Hematopoietic multipotent progenitor cell treated with erythropoietin and hydrocortisone succinate and interleukin-3 and kit ligand, for 4 days (in vitro differentiated cells): ENCODE measurements at regions not wholly inside any gene's neighbourhood (a gene's known extent, or its start where the extent isn't known, plus 50 kb on each side); places are given as distances from the start of the nearest gene placed in this dataset.

Source experiments
- DNase-seq: peaks from one replicate; pipeline ENCODE4 v3.0.0-alpha.2; 2015

GRCh38 chr18:42412896-42413295 lies 457.9 kb downstream of the PIK3C3 start:
- no peak for DNase-seq

GRCh38 chr18:42413870-42414269 lies 458.8 kb downstream of the PIK3C3 start:
- no peak for DNase-seq

GRCh38 chr18:42414756-42415454 lies 459.9 kb downstream of the PIK3C3 start:
- DNase-seq, result no peak

- DNase-seq, result no peak
Measured at GRCh38 chr18:42417189-42417588, 462.2 kb downstream of the PIK3C3 start.

GRCh38 chr18:42418121-42418520 lies 463.1 kb downstream of the PIK3C3 start:
- no peak for DNase-seq

- no peak for DNase-seq
Measured at GRCh38 chr18:42425025-42425424, 470.0 kb downstream of the PIK3C3 start.

- DNase-seq, result no peak
Measured at GRCh38 chr18:42426496-42427015, 471.5 kb downstream of the PIK3C3 start.

- DNase-seq, result no peak
Measured at GRCh38 chr18:42429196-42429595, 474.2 kb downstream of the PIK3C3 start.

- DNase-seq, result no peak
Measured at GRCh38 chr18:42436222-42436765, 481.3 kb downstream of the PIK3C3 start.

GRCh38 chr18:42437001-42437400 lies 482.0 kb downstream of the PIK3C3 start:
- no peak for DNase-seq

- DNase-seq, result no peak
Measured at GRCh38 chr18:42437646-42438045, 482.6 kb downstream of the PIK3C3 start.

- no peak for DNase-seq
Measured at GRCh38 chr18:42442656-42443055, 487.6 kb downstream of the PIK3C3 start.

- no peak for DNase-seq
Measured at GRCh38 chr18:42444349-42444748, 489.3 kb downstream of the PIK3C3 start.

GRCh38 chr18:42445359-42445758 lies 490.3 kb downstream of the PIK3C3 start:
- DNase-seq, result no peak

- no peak for DNase-seq
Measured at GRCh38 chr18:42446195-42446594, 491.2 kb downstream of the PIK3C3 start.

- no peak for DNase-seq
Measured at GRCh38 chr18:42447688-42448087, 492.7 kb downstream of the PIK3C3 start.

- DNase-seq, result no peak
Measured at GRCh38 chr18:42458226-42458625, 503.2 kb downstream of the PIK3C3 start.

GRCh38 chr18:42459873-42460272 lies 504.8 kb downstream of the PIK3C3 start:
- DNase-seq, result no peak

GRCh38 chr18:42471885-42472284 lies 516.9 kb downstream of the PIK3C3 start:
- no peak for DNase-seq

- DNase-seq, result no peak
Measured at GRCh38 chr18:42473611-42474010, 518.6 kb downstream of the PIK3C3 start.

GRCh38 chr18:42474577-42474976 lies 519.5 kb downstream of the PIK3C3 start:
- DNase-seq, result no peak

GRCh38 chr18:42475157-42475556 lies 520.1 kb downstream of the PIK3C3 start:
- DNase-seq, result no peak

- no peak for DNase-seq
Measured at GRCh38 chr18:42477267-42477666, 522.2 kb downstream of the PIK3C3 start.

GRCh38 chr18:42480441-42480840 lies 525.4 kb downstream of the PIK3C3 start:
- no peak for DNase-seq

- no peak for DNase-seq
Measured at GRCh38 chr18:42484648-42485047, 529.6 kb downstream of the PIK3C3 start.
